Right atrium auricular region (tissue), 2 donors: ENCODE measurements at regions not wholly inside any gene's neighbourhood (a gene's known extent, or its start where the extent isn't known, plus 50 kb on each side); places are given as distances from the start of the nearest gene placed in this dataset.

ENCODE experiments used
- DNase-seq: peaks from one replicate; pipeline ENCODE4 v3.0.0-alpha.2; 2019; ENCODE audit warnings: low spot score
- H3K27ac ChIP-seq, 2 donors: fragments of 200-600 bp; sonication (generic); 1 replicate in 1 of 2; 2 replicates in 1 of 2; pipeline ENCODE4 v1.5.1; 2016 to 2019
- H3K27me3 ChIP-seq, 2 donors: fragments of 200-600 bp; sonication (generic); one replicate each; pipeline versions ENCODE4 v1.5.1 to v1.6.0; 2017 to 2019
- H3K36me3 ChIP-seq: fragments of 200-600 bp; sonication (generic); one replicate; pipeline ENCODE4 v1.5.1; 2016
- H3K4me1 ChIP-seq, 2 donors: fragments of 200-600 bp; sonication (generic); one replicate each; pipeline versions ENCODE4 v1.5.1 to v1.6.0; 2017 to 2019
- H3K4me3 ChIP-seq, 2 donors: fragments of 200-600 bp; sonication (generic); 1 replicate in 1 of 2; 2 replicates in 1 of 2; pipeline ENCODE4 v1.5.1; 2017 to 2019; ENCODE audit warnings: mild to moderate bottlenecking in 1 of 2, moderate library complexity in 1 of 2
- H3K9me3 ChIP-seq, 2 donors: fragments of 200-600 bp; sonication (generic); one replicate each; pipeline ENCODE4 v1.5.1; 2019
- TF ChIP-seq, protein P1 (sequence below), 2 donors: fragments of 200-600 bp; sonication (generic); IDR thresholded peaks; one replicate each; pipeline ENCODE4 v1.5.1; 2019; ENCODE audit warnings: antibody characterized with exemption in 2 of 2

- no peak overlapping the region for H3K27ac ChIP-seq
Measured at GRCh38 chr13:80244574-80244973, 96.4 kb downstream of the SPRY2 start.

GRCh38 chr13:80242728-80243427, 98.0 kb downstream of the SPRY2 start:
- H3K36me3 ChIP-seq, result no peaks in the 10 kb centered on the region
- H3K9me3 ChIP-seq, result no peaks in the 10 kb centered on the region
- no peak overlapping the region for H3K27ac ChIP-seq
- TF ChIP-seq, protein P1, sequence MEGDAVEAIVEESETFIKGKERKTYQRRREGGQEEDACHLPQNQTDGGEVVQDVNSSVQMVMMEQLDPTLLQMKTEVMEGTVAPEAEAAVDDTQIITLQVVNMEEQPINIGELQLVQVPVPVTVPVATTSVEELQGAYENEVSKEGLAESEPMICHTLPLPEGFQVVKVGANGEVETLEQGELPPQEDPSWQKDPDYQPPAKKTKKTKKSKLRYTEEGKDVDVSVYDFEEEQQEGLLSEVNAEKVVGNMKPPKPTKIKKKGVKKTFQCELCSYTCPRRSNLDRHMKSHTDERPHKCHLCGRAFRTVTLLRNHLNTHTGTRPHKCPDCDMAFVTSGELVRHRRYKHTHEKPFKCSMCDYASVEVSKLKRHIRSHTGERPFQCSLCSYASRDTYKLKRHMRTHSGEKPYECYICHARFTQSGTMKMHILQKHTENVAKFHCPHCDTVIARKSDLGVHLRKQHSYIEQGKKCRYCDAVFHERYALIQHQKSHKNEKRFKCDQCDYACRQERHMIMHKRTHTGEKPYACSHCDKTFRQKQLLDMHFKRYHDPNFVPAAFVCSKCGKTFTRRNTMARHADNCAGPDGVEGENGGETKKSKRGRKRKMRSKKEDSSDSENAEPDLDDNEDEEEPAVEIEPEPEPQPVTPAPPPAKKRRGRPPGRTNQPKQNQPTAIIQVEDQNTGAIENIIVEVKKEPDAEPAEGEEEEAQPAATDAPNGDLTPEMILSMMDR (IDR thresholded peaks at IDR 0.05), result no peak
- H3K4me3 ChIP-seq, result no peak overlapping the region
- DNase-seq, result no peak
- H3K27me3 ChIP-seq, result no peaks in the 10 kb centered on the region
- H3K4me1 ChIP-seq, result no peaks in the 10 kb centered on the region

More at GRCh38 chr13:80244574-80244973, 96.4 kb downstream of the SPRY2 start:
- Histone ChIP-seq H3K36me3 (no peaks in the 10 kb centered on the region), H3K27me3 (no peaks in the 10 kb centered on the region), H3K9me3 (no peaks in the 10 kb centered on the region), H3K4me1 (no peaks in the 10 kb centered on the region), H3K4me3 (no peak overlapping the region)
- no peak for DNase-seq
- TF ChIP-seq, protein P1 (IDR thresholded peaks at IDR 0.05), result no peak

DNA sequence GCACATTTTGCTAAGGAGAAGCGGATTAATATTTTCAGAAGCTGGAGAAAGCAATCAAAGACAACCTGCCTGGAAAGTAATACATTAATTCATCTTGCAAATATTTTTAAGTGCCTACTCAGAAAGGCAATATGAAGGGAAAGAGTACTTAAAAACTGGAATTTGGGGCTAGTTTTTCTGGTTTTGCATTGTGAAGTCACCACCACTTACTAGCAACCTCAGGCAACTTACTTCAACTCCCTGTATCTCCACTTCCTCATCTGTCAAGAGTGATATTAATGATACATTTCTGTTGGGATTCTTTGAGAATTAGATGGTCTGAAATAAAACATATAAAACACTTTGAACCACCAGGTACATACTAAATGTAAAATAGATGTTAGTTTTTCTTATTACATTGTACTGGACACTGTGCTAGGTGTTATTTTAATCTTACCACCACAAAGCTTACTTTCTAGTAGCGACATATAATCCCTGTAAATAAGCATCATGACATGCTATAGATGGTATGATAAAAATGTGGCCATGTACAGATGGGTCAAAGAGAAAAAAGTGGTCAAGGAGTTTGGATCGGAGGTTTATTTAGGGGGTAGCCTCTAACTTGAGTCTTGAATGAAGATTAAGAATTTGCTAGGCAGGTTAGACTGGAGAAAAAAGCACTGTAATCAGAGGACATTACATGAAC, 101.2 kb downstream of the SPRY2 start:
- Histone ChIP-seq H3K9me3 (no peaks in the 10 kb centered on the region), H3K36me3 (no peaks in the 10 kb centered on the region), H3K4me1 (peaks cover 0 to 12% of the 10 kb centered on the region in 2 donors), H3K27me3 (no peaks in the 10 kb centered on the region), H3K4me3 (no peak overlapping the region), H3K27ac (no peak overlapping the region)
- DNase-seq, result no peak
- TF ChIP-seq, protein P1 (IDR thresholded peaks at IDR 0.05), result no peak

DNA sequence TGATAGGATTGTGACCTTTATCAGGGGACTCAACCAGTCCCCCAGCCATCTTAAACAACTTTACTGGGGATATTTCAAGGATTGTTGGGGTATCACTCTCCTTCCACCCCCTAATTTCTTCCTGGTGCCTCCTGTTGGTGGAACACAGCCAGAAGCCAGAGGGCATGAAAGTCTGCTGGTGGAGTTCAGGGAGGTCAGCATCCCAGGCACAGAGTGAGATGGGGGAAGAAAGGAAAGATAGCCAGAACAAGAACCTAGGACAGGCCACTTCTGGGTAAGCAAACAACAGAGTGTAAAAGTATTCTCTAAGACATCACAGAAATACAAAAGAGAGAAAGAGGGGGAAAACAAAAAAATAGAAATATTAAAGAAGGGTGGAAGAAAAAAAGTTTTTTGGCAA, 101.8 kb downstream of the SPRY2 start:
- Histone ChIP-seq H3K27ac (no peak overlapping the region), H3K36me3 (no peaks in the 10 kb centered on the region), H3K27me3 (no peaks in the 10 kb centered on the region), H3K4me3 (no peak overlapping the region), H3K9me3 (no peaks in the 10 kb centered on the region), H3K4me1 (peaks cover 0 to 12% of the 10 kb centered on the region in 2 donors)
- no peak for DNase-seq
- TF ChIP-seq, protein P1 (IDR thresholded peaks at IDR 0.05), result no peak

GRCh38 chr13:80237646-80238045, 103.3 kb downstream of the SPRY2 start:
- Histone ChIP-seq H3K27ac (no peak overlapping the region), H3K4me1 (peaks cover 0 to 12% of the 10 kb centered on the region in 2 donors), H3K36me3 (no peaks in the 10 kb centered on the region), H3K4me3 (no peak overlapping the region), H3K27me3 (no peaks in the 10 kb centered on the region), H3K9me3 (no peaks in the 10 kb centered on the region)
- no peak for DNase-seq
- TF ChIP-seq, protein P1 (IDR thresholded peaks at IDR 0.05), result no peak
